HepG2 (cell line): ENCODE measurements at regions not wholly inside any gene's neighbourhood (a gene's known extent, or its start where the extent isn't known, plus 50 kb on each side); places are given as distances from the start of the nearest gene placed in this dataset.

ENCODE experiments used
- ATAC-seq: fragments of 200-7000 bp; cut with Tn5 transposase; 3 replicates; pipeline ENCODE4 v1.9.1; 2020; ENCODE audit warnings: mild to moderate bottlenecking, moderate library complexity
- BruUV-seq: library from RNA; stranded (reverse); fragments of 400-500 nt; replicated peaks from 2 replicates; lab custom pipeline; 2021; lab: Mats Ljungman, UMichigan
- CTCF ChIA-PET: fragments of 300-600 bp; formaldehyde crosslinking; extraction: SDS; loops from one replicate; lab custom pipeline; 2021; ENCODE audit warnings: low total read pairs, inconsistent platforms, low intra/inter-chr PET ratio; lab: Yijun Ruan, JAX
- POLR2A ChIA-PET: fragments of 350-600 bp; sonication (Branson Sonifier 250); formaldehyde crosslinking; loops from one replicate; lab custom pipeline; 2020; ENCODE audit warnings: antibody characterized with exemption, inconsistent platforms; lab: Yijun Ruan, JAX
- DNase-seq: peaks from one replicate; pipeline ENCODE4 v3.0.0-alpha.2; 2015; ENCODE audit warnings: low spot score
- FAIRE-seq: peaks from 3 replicates; lab custom pipeline; 2011; peaks lifted over from hg19 to GRCh38; lab: Jason Lieb, UNC
- H2AFZ ChIP-seq: one replicate; pipeline ENCODE4 v1.6.1; 2011; ENCODE audit warnings: low read length, inconsistent platforms
- H3K27ac ChIP-seq: fragments of 300-600 bp; 3 replicates; pipeline ENCODE4 v1.8.0; 2011; ENCODE audit warnings: mixed run types, mild to moderate bottlenecking, mixed read lengths, low read length, inconsistent platforms; ENCODE audit not compliant: insufficient read depth; ENCODE audit errors: extremely low read length
- H3K27me3 ChIP-seq, 2 experiments: fragments of 200-600 bp in 1 of 2; 2 replicates in 1 of 2; 3 replicates in 1 of 2; pipeline versions ENCODE4 v1.6.0 to v1.8.0; 2011; ENCODE audit warnings: low read length in 2 of 2, mild to moderate bottlenecking in 2 of 2, moderate library complexity in 2 of 2, inconsistent platforms in 1 of 2; ENCODE audit not compliant: insufficient read depth in 2 of 2, control insufficient read depth in 1 of 2
- H3K36me3 ChIP-seq, 2 experiments: fragments of 200-600 bp in 1 of 2; replicated peaks in 1 of 2; 2 replicates in 1 of 2; 3 replicates in 1 of 2; pipeline versions ENCODE4 v1.5.1 to v1.8.0; 2011; ENCODE audit warnings: low read length in 2 of 2, inconsistent platforms in 1 of 2; ENCODE audit not compliant: insufficient read depth in 2 of 2, control insufficient read depth in 1 of 2
- H3K4me1 ChIP-seq: 2 replicates; pipeline ENCODE4 v1.5.1; 2012; ENCODE audit warnings: low read length, inconsistent platforms; ENCODE audit not compliant: insufficient read depth
- H3K4me2 ChIP-seq: 2 replicates; pipeline ENCODE4 v1.6.0; 2011; ENCODE audit warnings: low read depth, low read length, inconsistent platforms
- H3K4me3 ChIP-seq, 3 experiments: fragments of 200-600 bp in 1 of 3; sonication (generic), shearing (Covaris generic) in 1 of 3; replicated peaks in 1 of 3; 2 replicates each; pipeline ENCODE4 v1.5.1; 2011 to 2016; ENCODE audit warnings: low read length in 3 of 3, inconsistent platforms in 2 of 3, low read depth in 2 of 3, mild to moderate bottlenecking in 2 of 3, control low read depth in 1 of 3, mixed read lengths in 1 of 3; ENCODE audit not compliant: insufficient read depth in 1 of 3
- H3K79me2 ChIP-seq: one replicate; pipeline ENCODE4 v1.6.1; 2011; ENCODE audit warnings: low read length, inconsistent platforms; ENCODE audit not compliant: insufficient read depth
- H3K9ac ChIP-seq: 2 replicates; pipeline ENCODE4 v1.6.0; 2011; ENCODE audit warnings: mild to moderate bottlenecking, low read depth, low read length, inconsistent platforms; ENCODE audit not compliant: insufficient read depth
- H3K9me3 ChIP-seq: 2 replicates; pipeline ENCODE4 v1.5.1; 2012; ENCODE audit warnings: mild to moderate bottlenecking, low read length
- H4K20me1 ChIP-seq: 2 replicates; pipeline ENCODE4 v1.6.0; 2011; ENCODE audit warnings: inconsistent platforms, mild to moderate bottlenecking, low read length, moderate library complexity; ENCODE audit not compliant: insufficient read depth
- EEA1 ChIP-seq: sonication (generic); formaldehyde crosslinking; IDR thresholded peaks from 2 replicates; pipeline ENCODE4 v1.5.1; 2020; ENCODE audit warnings: mild to moderate bottlenecking, missing genetic modification reagents, borderline replicate concordance
- FOXP1 ChIP-seq, 2 experiments: fragments of 450-650 bp in 1 of 2; IDR thresholded peaks; 2 replicates each; pipeline ENCODE4 v1.6.1; 2017 to 2018; ENCODE audit warnings: antibody characterized with exemption in 1 of 2
- GTF3A ChIP-seq: sonication (generic); formaldehyde crosslinking; conservative IDR thresholded peaks from 2 replicates; pipeline ENCODE4 v1.4.0; 2020; ENCODE audit warnings: mild to moderate bottlenecking, missing genetic modification reagents
- HNRNPH1 ChIP-seq: fragments of 200-400 bp; formaldehyde crosslinking; optimal IDR thresholded peaks from 2 replicates; pipeline ENCODE3; 2017; ENCODE audit warnings: mild to moderate bottlenecking, low read depth, low read length
- MED1 ChIP-seq: sonication (generic); formaldehyde crosslinking; IDR thresholded peaks from 2 replicates; pipeline ENCODE4 v1.4.0; 2020; ENCODE audit warnings: missing genetic modification reagents
- RELA ChIP-seq: sonication (generic); formaldehyde crosslinking; IDR thresholded peaks from 2 replicates; pipeline ENCODE4 v1.4.0; 2020; ENCODE audit warnings: missing genetic modification reagents
- TBP ChIP-seq: sonication (generic); formaldehyde crosslinking; IDR thresholded peaks from 2 replicates; pipeline ENCODE4 v1.5.0; 2020; ENCODE audit warnings: missing genetic modification reagents
- TIGD3 ChIP-seq: sonication (generic); formaldehyde crosslinking; IDR thresholded peaks from 2 replicates; pipeline ENCODE4 v1.5.1; 2020; ENCODE audit warnings: mild to moderate bottlenecking, missing genetic modification reagents, borderline replicate concordance
- ZFP37 ChIP-seq: sonication (generic); formaldehyde crosslinking; IDR thresholded peaks from 2 replicates; pipeline ENCODE4 v1.4.0; 2020; ENCODE audit warnings: missing genetic modification reagents, borderline replicate concordance
- ZNF552 ChIP-seq: sonication (generic); formaldehyde crosslinking; IDR thresholded peaks from 2 replicates; pipeline ENCODE4 v1.9.0; 2022; ENCODE audit warnings: missing genetic modification reagents, mild to moderate bottlenecking, borderline replicate concordance
- ZNF773 ChIP-seq: sonication (generic); formaldehyde crosslinking; IDR thresholded peaks from 2 replicates; pipeline ENCODE4 v1.4.0; 2020; ENCODE audit warnings: missing genetic modification reagents, borderline replicate concordance
- WGBS: methylation state at CpG from one replicate; pipeline ENCODE4 v1.1.6; 2017; ENCODE audit warnings: low lambda C conversion rate; 5-methylcytosine and 5-hydroxymethylcytosine counted together
- in situ Hi-C: cut with HindIII; loops from 2 replicates; pipeline ENCODE4 v1.10.0; 2017; ENCODE audit warnings: low pct_unique_long_range_greater_than_20kb; ENCODE audit not compliant: extremely low pct_ligation_motif_present
- intact Hi-C: fragments of 100-400 bp; cut with micrococcal nuclease; formaldehyde crosslinking; loops from one replicate; pipeline ENCODE4 v1.10.0; 2022; ENCODE audit not compliant: unreplicated experiment
- TF ChIP-seq, protein P1 (sequence below): IDR thresholded peaks from 2 replicates; pipeline ENCODE4 v1.6.1; 2016; ENCODE audit warnings: missing genetic modification reagents, missing compliant biosample characterization
- TF ChIP-seq, protein P2 (sequence below): sonication (generic); formaldehyde crosslinking; conservative IDR thresholded peaks from 2 replicates; pipeline ENCODE4 v1.8.1; 2023; ENCODE audit warnings: missing genetic modification reagents

DNA sequence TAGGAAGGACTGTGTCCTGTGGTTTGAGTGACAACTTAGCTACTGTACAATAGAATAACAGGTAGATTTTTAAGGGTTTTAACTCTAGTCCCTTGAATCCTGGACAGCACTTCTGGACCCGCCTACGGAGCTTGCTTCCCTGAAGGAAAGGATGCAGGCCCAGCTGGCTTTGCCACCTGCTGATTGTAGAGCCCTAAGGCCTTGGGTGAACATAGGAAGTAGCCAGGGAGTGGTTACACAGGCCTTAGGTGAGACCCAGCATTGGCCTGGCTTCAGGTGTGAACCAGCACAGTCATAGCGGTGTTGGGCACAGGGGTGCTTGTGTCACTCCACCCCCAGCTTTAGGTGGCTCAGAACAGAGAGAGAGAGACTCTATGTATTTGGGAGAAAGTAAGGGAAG, 413.5 kb downstream of the GRIA2 start:
- Histone ChIP-seq H3K27ac (no peak overlapping the region), H2AFZ (no peak overlapping the region), H3K27me3 (no peaks in the 10 kb centered on the region), H3K4me1 (no peaks in the 10 kb centered on the region), H3K9me3 (no peaks in the 10 kb centered on the region), H3K79me2 (no peaks in the 10 kb centered on the region), H3K9ac (no peak overlapping the region), H4K20me1 (no peaks in the 10 kb centered on the region), H3K36me3 (no peaks in the 10 kb centered on the region), H3K4me2 (no peak overlapping the region), H3K4me3 (no peak overlapping the region)
- WGBS, result 3% methylated on average over 3 of the region's 3 CpGs
- TF ChIP-seq TBP (CRISPR knock-in tag) (no peak), FOXP1 (IDR thresholded peaks at IDR 0.05) (no peak), FOXP1 (CRISPR knock-in tag; IDR thresholded peaks at IDR 0.05) (no peak), RELA (CRISPR knock-in tag) (no peak), HNRNPH1 (no peak), GTF3A (CRISPR knock-in tag) (no peak), MED1 (CRISPR knock-in tag) (no peak), ZNF552 (CRISPR knock-in tag) (no peak), EEA1 (no peak), ZFP37 (CRISPR knock-in tag) (no peak), TIGD3 (no peak), ZNF773 (CRISPR knock-in tag) (no peak)
- TF ChIP-seq, protein P1, sequence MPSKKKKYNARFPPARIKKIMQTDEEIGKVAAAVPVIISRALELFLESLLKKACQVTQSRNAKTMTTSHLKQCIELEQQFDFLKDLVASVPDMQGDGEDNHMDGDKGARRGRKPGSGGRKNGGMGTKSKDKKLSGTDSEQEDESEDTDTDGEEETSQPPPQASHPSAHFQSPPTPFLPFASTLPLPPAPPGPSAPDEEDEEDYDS, result no peak
- TF ChIP-seq, protein P2, sequence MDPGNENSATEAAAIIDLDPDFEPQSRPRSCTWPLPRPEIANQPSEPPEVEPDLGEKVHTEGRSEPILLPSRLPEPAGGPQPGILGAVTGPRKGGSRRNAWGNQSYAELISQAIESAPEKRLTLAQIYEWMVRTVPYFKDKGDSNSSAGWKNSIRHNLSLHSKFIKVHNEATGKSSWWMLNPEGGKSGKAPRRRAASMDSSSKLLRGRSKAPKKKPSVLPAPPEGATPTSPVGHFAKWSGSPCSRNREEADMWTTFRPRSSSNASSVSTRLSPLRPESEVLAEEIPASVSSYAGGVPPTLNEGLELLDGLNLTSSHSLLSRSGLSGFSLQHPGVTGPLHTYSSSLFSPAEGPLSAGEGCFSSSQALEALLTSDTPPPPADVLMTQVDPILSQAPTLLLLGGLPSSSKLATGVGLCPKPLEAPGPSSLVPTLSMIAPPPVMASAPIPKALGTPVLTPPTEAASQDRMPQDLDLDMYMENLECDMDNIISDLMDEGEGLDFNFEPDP (CRISPR knock-in tag), result no peak
- intact Hi-C loops (no loop called here), in situ Hi-C loops (no loop called here)
- BruUV-seq, result no TSS peak
- ATAC-seq (no peak), DNase-seq (no peak), FAIRE-seq (no peak)
- ChIA-PET POLR2A (no interaction called here), CTCF (no interaction called here)
